MM.1S (cell line): ENCODE measurements at regions not wholly inside any gene's neighbourhood (a gene's known extent, or its start where the extent isn't known, plus 50 kb on each side); places are given as distances from the start of the nearest gene placed in this dataset.

ENCODE experiments used
- DNase-seq: peaks from one replicate; pipeline ENCODE4 v3.0.0-alpha.2; 2015
- H2AFZ ChIP-seq: fragments of 300-600 bp; sonication (generic); 2 replicates; pipeline ENCODE4 v1.6.0; 2016; ENCODE audit warnings: antibody characterized with exemption, low read length
- H3F3A ChIP-seq: fragments of 300-600 bp; sonication (generic); 2 replicates; pipeline ENCODE4 v1.6.1; 2016; ENCODE audit warnings: mild to moderate bottlenecking, antibody characterized with exemption, low read length, moderate library complexity, mixed read lengths; ENCODE audit not compliant: insufficient read depth
- H3K27ac ChIP-seq: fragments of 300-600 bp; sonication (generic); 2 replicates; pipeline ENCODE4 v1.5.1; 2016; ENCODE audit warnings: mild to moderate bottlenecking, low read length
- H3K27me3 ChIP-seq: fragments of 300-600 bp; sonication (generic); replicated peaks from 2 replicates; pipeline ENCODE4 v1.6.0; 2016; ENCODE audit warnings: low read length; ENCODE audit not compliant: insufficient read depth
- H3K36me3 ChIP-seq: fragments of 300-600 bp; sonication (generic); replicated peaks from 2 replicates; pipeline ENCODE4 v1.6.1; 2016; ENCODE audit warnings: mild to moderate bottlenecking, low read length, mixed read lengths; ENCODE audit not compliant: insufficient read depth
- H3K4me1 ChIP-seq: fragments of 300-600 bp; sonication (generic); 2 replicates; pipeline ENCODE4 v1.6.1; 2016; ENCODE audit warnings: low read length, mixed read lengths
- H3K4me2 ChIP-seq: fragments of 300-600 bp; sonication (generic); 2 replicates; pipeline ENCODE4 v1.6.0; 2016; ENCODE audit warnings: low read depth, low read length
- H3K4me3 ChIP-seq: fragments of 300-600 bp; sonication (generic); 2 replicates; pipeline ENCODE4 v1.5.1; 2016; ENCODE audit warnings: low read length, mixed read lengths
- H3K79me2 ChIP-seq: fragments of 300-600 bp; sonication (generic); 2 replicates; pipeline ENCODE4 v1.6.1; 2016; ENCODE audit warnings: mixed run types, low read length, mixed read lengths
- H3K9ac ChIP-seq: fragments of 300-600 bp; sonication (generic); 2 replicates; pipeline ENCODE4 v1.6.1; 2016; ENCODE audit warnings: low read length, mixed read lengths
- H3K9me2 ChIP-seq: fragments of 300-600 bp; sonication (generic); replicated peaks from 2 replicates; pipeline ENCODE4 v1.6.1; 2016; ENCODE audit warnings: mild to moderate bottlenecking, low read length, mixed read lengths; ENCODE audit not compliant: insufficient read depth
- H3K9me3 ChIP-seq: fragments of 300-600 bp; sonication (generic); replicated peaks from 2 replicates; pipeline ENCODE4 v1.6.1; 2016; ENCODE audit warnings: mild to moderate bottlenecking, low read length, mixed read lengths; ENCODE audit not compliant: insufficient read depth
- H4K20me1 ChIP-seq: fragments of 300-600 bp; sonication (generic); 2 replicates; pipeline ENCODE4 v1.6.1; 2016; ENCODE audit warnings: mild to moderate bottlenecking, low read length, moderate library complexity, mixed read lengths; ENCODE audit not compliant: insufficient read depth
- CTCF ChIP-seq: fragments of 300-600 bp; sonication (generic); IDR thresholded peaks from 2 replicates; pipeline ENCODE4 v1.5.1; 2016; ENCODE audit warnings: antibody characterized with exemption, low read length, mixed read lengths
- EZH2 ChIP-seq: fragments of 300-600 bp; sonication (generic); optimal IDR thresholded peaks from 2 replicates; pipeline ENCODE3; 2017; ENCODE audit warnings: low read depth, mild to moderate bottlenecking, antibody characterized with exemption, low read length, mixed read lengths
- EZH2phosphoT487 ChIP-seq: fragments of 300-600 bp; sonication (generic); IDR thresholded peaks from 2 replicates; pipeline ENCODE4 v1.6.1; 2018; ENCODE audit warnings: antibody characterized with exemption, low read length

GRCh38 chr18:24831871-24832665 lies 371.6 kb downstream of the HRH4 start:
- no peaks in the 10 kb centered on the region for H4K20me1 ChIP-seq
- H3K4me1 ChIP-seq = no peaks in the 10 kb centered on the region
- H2AFZ ChIP-seq = no peak overlapping the region
- H3F3A ChIP-seq = no peaks in the 10 kb centered on the region
- no peaks in the 10 kb centered on the region for H3K9me2 ChIP-seq
- H3K27ac ChIP-seq = no peak overlapping the region
- H3K9ac ChIP-seq = no peak overlapping the region
- no peaks in the 10 kb centered on the region for H3K9me3 ChIP-seq
- no peaks in the 10 kb centered on the region for H3K79me2 ChIP-seq
- TF ChIP-seq CTCF = no peak
- H3K27me3 ChIP-seq = no peaks in the 10 kb centered on the region
- H3K4me3 ChIP-seq = no peak overlapping the region
- H3K4me2 ChIP-seq = no peak overlapping the region
- H3K36me3 ChIP-seq = no peaks in the 10 kb centered on the region
- no peak for DNase-seq

GRCh38 chr18:24835751-24836150 lies 375.3 kb downstream of the HRH4 start:
- H3K9me2 ChIP-seq = no peaks in the 10 kb centered on the region

GRCh38 chr18:24837066-24837465 lies 376.6 kb downstream of the HRH4 start:
- Histone ChIP-seq H3K27ac (no peak overlapping the region), H3F3A (no peaks in the 10 kb centered on the region), H2AFZ (no peak overlapping the region), H3K9ac (no peak overlapping the region), H3K9me2 (no peaks in the 10 kb centered on the region), H3K9me3 (no peaks in the 10 kb centered on the region), H3K4me1 (no peaks in the 10 kb centered on the region), H3K4me2 (no peak overlapping the region), H3K79me2 (no peaks in the 10 kb centered on the region), H3K36me3 (no peaks in the 10 kb centered on the region), H4K20me1 (no peaks in the 10 kb centered on the region), H3K4me3 (no peak overlapping the region), H3K27me3 (no peaks in the 10 kb centered on the region)
- TF ChIP-seq EZH2 (no peak), CTCF (no peak), EZH2phosphoT487 (no peak)
- DNase-seq = no peak

More at GRCh38 chr18:24835751-24836150, 375.3 kb downstream of the HRH4 start:
- Histone ChIP-seq H4K20me1 (no peaks in the 10 kb centered on the region), H3K36me3 (no peaks in the 10 kb centered on the region), H3F3A (no peaks in the 10 kb centered on the region), H3K27me3 (no peaks in the 10 kb centered on the region), H3K9ac (no peak overlapping the region), H3K9me3 (no peaks in the 10 kb centered on the region), H2AFZ (no peak overlapping the region), H3K4me3 (no peak overlapping the region), H3K4me2 (no peak overlapping the region), H3K27ac (no peak overlapping the region), H3K79me2 (no peaks in the 10 kb centered on the region), H3K4me1 (no peaks in the 10 kb centered on the region)
- TF ChIP-seq EZH2phosphoT487 = no peak
- TF ChIP-seq CTCF = no peak
- TF ChIP-seq EZH2 = no peak
- DNase-seq = no peak
